HEK293 (cell line): ENCODE measurements at regions not wholly inside any gene's neighbourhood (a gene's known extent, or its start where the extent isn't known, plus 50 kb on each side); places are given as distances from the start of the nearest gene placed in this dataset.

Experiments used
- CTCF ChIA-PET: fragments of 350-600 bp; formaldehyde crosslinking; extraction: SDS; loops from one replicate; lab custom pipeline; 2021; ENCODE audit warnings: antibody characterized with exemption; lab: Yijun Ruan, JAX
- POLR2A ChIA-PET: fragments of 300-600 bp; formaldehyde crosslinking; extraction: SDS; loops from one replicate; lab custom pipeline; 2020; ENCODE audit warnings: antibody characterized with exemption, inconsistent platforms; lab: Yijun Ruan, JAX
- H3K27ac ChIP-seq: fragments of 200-500 bp; sonication (Bioruptor generic); 2 replicates; pipeline ENCODE4 v1.5.1; 2014; ENCODE audit warnings: low read depth, low read length, control low read depth, inconsistent platforms; ENCODE audit errors: extremely low read depth
- H3K36me3 ChIP-seq, 2 experiments: fragments of 200-500 bp in 1 of 2; sonication (Bioruptor generic) in 1 of 2; 1 replicate in 1 of 2; 2 replicates in 1 of 2; pipeline ENCODE4 v1.5.1; 2014 to 2017; ENCODE audit warnings: inconsistent platforms in 2 of 2, low read length in 2 of 2; ENCODE audit not compliant: control insufficient read depth in 2 of 2, insufficient read depth in 1 of 2
- H3K4me1 ChIP-seq: fragments of 200-500 bp; sonication (Bioruptor generic); 2 replicates; pipeline ENCODE4 v1.5.1; 2014; ENCODE audit warnings: mild to moderate bottlenecking, low read length, inconsistent platforms; ENCODE audit not compliant: control insufficient read depth, insufficient read depth
- H3K4me3 ChIP-seq: 2 replicates; pipeline ENCODE4 v1.5.1; 2011; ENCODE audit warnings: low read depth, mild to moderate bottlenecking, control low read depth, low read length, moderate library complexity
- H3K9me3 ChIP-seq: fragments of 200-500 bp; sonication (Bioruptor generic); 2 replicates; pipeline ENCODE4 v1.5.1; 2014; ENCODE audit warnings: low read depth, low read length, inconsistent platforms; ENCODE audit not compliant: control insufficient read depth, insufficient read depth
- GLIS1 ChIP-seq: fragments of 450-650 bp; formaldehyde crosslinking; IDR thresholded peaks from 2 replicates; pipeline ENCODE4 v1.5.1; 2016; ENCODE audit warnings: missing biosample characterization, missing genetic modification characterization
- MYNN ChIP-seq: fragments of 450-650 bp; formaldehyde crosslinking; IDR thresholded peaks from 2 replicates; pipeline ENCODE4 v1.5.1; 2016; ENCODE audit warnings: missing biosample characterization, missing genetic modification characterization, borderline replicate concordance
- REPIN1 ChIP-seq: fragments of 450-650 bp; formaldehyde crosslinking; IDR thresholded peaks from 2 replicates; pipeline ENCODE4 v1.5.1; 2017; ENCODE audit warnings: missing biosample characterization, missing genetic modification characterization, low read depth
- ZNF211 ChIP-seq: fragments of 450-650 bp; formaldehyde crosslinking; IDR thresholded peaks from 2 replicates; pipeline ENCODE4 v1.5.1; 2016; ENCODE audit warnings: low read depth, missing biosample characterization, missing genetic modification characterization
- ZNF24 ChIP-seq: fragments of 450-650 bp; formaldehyde crosslinking; IDR thresholded peaks from 2 replicates; pipeline ENCODE4 v1.5.1; 2016; ENCODE audit warnings: missing biosample characterization, missing genetic modification characterization
- ZNF350 ChIP-seq: fragments of 450-650 bp; formaldehyde crosslinking; IDR thresholded peaks from 2 replicates; pipeline ENCODE4 v1.5.0; 2017; ENCODE audit warnings: missing biosample characterization, mild to moderate bottlenecking, missing genetic modification characterization
- ZNF354C ChIP-seq: fragments of 450-650 bp; formaldehyde crosslinking; IDR thresholded peaks from 2 replicates; pipeline ENCODE4 v1.5.1; 2016; ENCODE audit warnings: missing biosample characterization, missing genetic modification characterization, low read depth, borderline replicate concordance
- ZNF521 ChIP-seq: fragments of 450-650 bp; formaldehyde crosslinking; IDR thresholded peaks from 2 replicates; pipeline ENCODE4 v1.5.1; 2017; ENCODE audit warnings: missing biosample characterization, mild to moderate bottlenecking, missing genetic modification characterization
- ZNF530 ChIP-seq: fragments of 450-650 bp; formaldehyde crosslinking; IDR thresholded peaks from 2 replicates; pipeline ENCODE4 v1.5.1; 2016; ENCODE audit warnings: low read depth, missing biosample characterization, missing genetic modification characterization
- ZNF610 ChIP-seq: fragments of 450-650 bp; formaldehyde crosslinking; IDR thresholded peaks from 2 replicates; pipeline ENCODE4 v1.5.1; 2016; ENCODE audit warnings: missing biosample characterization, missing genetic modification characterization, borderline replicate concordance
- ZNF624 ChIP-seq: fragments of 450-650 bp; formaldehyde crosslinking; IDR thresholded peaks from 2 replicates; pipeline ENCODE4 v1.5.1; 2017; ENCODE audit warnings: missing biosample characterization, missing genetic modification characterization
- ZNF701 ChIP-seq: fragments of 450-650 bp; formaldehyde crosslinking; IDR thresholded peaks from 2 replicates; pipeline ENCODE4 v1.5.1; 2016; ENCODE audit warnings: missing biosample characterization, missing genetic modification characterization
- ZNF830 ChIP-seq: fragments of 450-650 bp; IDR thresholded peaks from 2 replicates; pipeline ENCODE4 v1.5.0; 2018; ENCODE audit warnings: missing biosample characterization, missing genetic modification characterization, low read depth, mild to moderate bottlenecking, moderate library complexity
- ZXDB ChIP-seq: fragments of 450-650 bp; formaldehyde crosslinking; IDR thresholded peaks from 2 replicates; pipeline ENCODE4 v1.5.1; 2016; ENCODE audit warnings: missing biosample characterization, missing genetic modification characterization
- TF ChIP-seq, protein P1 (sequence below): fragments of 450-650 bp; formaldehyde crosslinking; IDR thresholded peaks from 2 replicates; pipeline ENCODE4 v1.5.1; 2016; ENCODE audit warnings: missing biosample characterization, missing genetic modification characterization, borderline replicate concordance
- TF ChIP-seq, protein P2 (sequence below): fragments of 450-650 bp; formaldehyde crosslinking; IDR thresholded peaks from 2 replicates; pipeline ENCODE4 v1.5.1; 2016; ENCODE audit warnings: missing biosample characterization, missing genetic modification characterization

DNA sequence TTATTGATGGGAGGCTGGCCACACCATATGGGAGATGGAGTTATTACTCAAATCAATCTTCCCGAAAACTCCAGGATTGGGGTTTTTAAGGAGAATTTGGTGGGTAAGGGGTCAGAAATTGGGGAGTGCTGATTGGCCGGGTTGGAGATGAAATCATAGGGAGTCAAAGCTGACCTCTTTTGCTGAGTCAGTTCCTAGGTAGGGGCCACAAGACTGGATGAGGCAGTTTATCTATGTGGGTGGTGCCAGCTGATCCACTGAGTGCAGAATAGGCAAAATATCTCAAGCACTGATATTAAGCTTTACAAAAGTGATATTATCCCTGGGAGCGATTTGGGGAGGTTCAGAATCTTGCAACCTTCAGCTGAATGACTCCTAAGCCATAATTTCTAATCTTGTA is 75.7 kb upstream of the CLINT1 start:
- CTCF ChIA-PET, result interaction anchor here (0.7 to 0.8 kb wide), 3 partner anchors 15 to 116 kb away, joined by 3 to 6 read pairs (median 4); no protein-coding TSS in a partner anchor

DNA sequence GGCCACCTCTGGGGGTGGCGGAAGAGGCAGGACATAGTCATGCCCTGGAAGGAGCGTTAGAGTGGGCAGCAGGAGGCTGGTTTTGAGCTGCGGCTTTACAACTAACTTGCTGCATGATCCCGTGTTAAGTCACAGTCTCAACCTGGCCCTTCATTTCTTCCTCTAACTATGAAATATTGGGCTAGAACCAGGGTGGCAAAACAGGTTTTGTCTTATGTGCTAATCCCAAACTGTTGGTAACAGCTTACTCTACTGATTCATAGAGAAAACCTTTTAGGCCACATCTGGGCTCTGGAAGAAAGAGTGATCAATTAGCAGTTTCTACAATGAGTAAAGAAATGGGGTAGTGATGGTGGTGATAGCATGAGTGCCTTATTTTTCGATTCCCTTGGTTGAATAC is 74.1 kb upstream of the CLINT1 start:
- Histone ChIP-seq H3K4me3 (no peak overlapping the region), H3K27ac (no peak overlapping the region), H3K4me1 (no peaks in the 10 kb centered on the region), H3K9me3 (no peaks in the 10 kb centered on the region), H3K36me3 (no peaks in the 10 kb centered on the region)
- TF ChIP-seq ZNF350 (tag by site-specific recombination), result no peak
- TF ChIP-seq ZNF830 (tag by site-specific recombination), result no peak
- no peak for TF ChIP-seq ZNF24
- TF ChIP-seq ZXDB (tag by site-specific recombination), result no peak
- ChIA-PET POLR2A (no interaction called here), CTCF (interaction anchor here (0.7 to 2.1 kb wide), 3 partner anchors 16 to 190 kb away, joined by 3 to 12 read pairs (median 3); partner anchors contain the start of gene LSM11)

More for the DNA sequence above, 75.7 kb upstream of the CLINT1 start:
- POLR2A ChIA-PET, result no interaction called here
- no peaks in the 10 kb centered on the region for H3K36me3 ChIP-seq
- H3K4me1 ChIP-seq, result no peaks in the 10 kb centered on the region
- no peaks in the 10 kb centered on the region for H3K9me3 ChIP-seq
- TF ChIP-seq ZNF610 (tag by site-specific recombination) (no peak), ZNF211 (tag by site-specific recombination) (no peak), ZNF624 (no peak), ZNF354C (tag by site-specific recombination) (no peak), ZNF701 (tag by site-specific recombination) (no peak), REPIN1 (tag by site-specific recombination) (no peak), GLIS1 (tag by site-specific recombination) (no peak), ZNF521 (tag by site-specific recombination) (no peak), MYNN (tag by site-specific recombination) (no peak), ZNF530 (tag by site-specific recombination) (no peak)
- TF ChIP-seq, protein P1, sequence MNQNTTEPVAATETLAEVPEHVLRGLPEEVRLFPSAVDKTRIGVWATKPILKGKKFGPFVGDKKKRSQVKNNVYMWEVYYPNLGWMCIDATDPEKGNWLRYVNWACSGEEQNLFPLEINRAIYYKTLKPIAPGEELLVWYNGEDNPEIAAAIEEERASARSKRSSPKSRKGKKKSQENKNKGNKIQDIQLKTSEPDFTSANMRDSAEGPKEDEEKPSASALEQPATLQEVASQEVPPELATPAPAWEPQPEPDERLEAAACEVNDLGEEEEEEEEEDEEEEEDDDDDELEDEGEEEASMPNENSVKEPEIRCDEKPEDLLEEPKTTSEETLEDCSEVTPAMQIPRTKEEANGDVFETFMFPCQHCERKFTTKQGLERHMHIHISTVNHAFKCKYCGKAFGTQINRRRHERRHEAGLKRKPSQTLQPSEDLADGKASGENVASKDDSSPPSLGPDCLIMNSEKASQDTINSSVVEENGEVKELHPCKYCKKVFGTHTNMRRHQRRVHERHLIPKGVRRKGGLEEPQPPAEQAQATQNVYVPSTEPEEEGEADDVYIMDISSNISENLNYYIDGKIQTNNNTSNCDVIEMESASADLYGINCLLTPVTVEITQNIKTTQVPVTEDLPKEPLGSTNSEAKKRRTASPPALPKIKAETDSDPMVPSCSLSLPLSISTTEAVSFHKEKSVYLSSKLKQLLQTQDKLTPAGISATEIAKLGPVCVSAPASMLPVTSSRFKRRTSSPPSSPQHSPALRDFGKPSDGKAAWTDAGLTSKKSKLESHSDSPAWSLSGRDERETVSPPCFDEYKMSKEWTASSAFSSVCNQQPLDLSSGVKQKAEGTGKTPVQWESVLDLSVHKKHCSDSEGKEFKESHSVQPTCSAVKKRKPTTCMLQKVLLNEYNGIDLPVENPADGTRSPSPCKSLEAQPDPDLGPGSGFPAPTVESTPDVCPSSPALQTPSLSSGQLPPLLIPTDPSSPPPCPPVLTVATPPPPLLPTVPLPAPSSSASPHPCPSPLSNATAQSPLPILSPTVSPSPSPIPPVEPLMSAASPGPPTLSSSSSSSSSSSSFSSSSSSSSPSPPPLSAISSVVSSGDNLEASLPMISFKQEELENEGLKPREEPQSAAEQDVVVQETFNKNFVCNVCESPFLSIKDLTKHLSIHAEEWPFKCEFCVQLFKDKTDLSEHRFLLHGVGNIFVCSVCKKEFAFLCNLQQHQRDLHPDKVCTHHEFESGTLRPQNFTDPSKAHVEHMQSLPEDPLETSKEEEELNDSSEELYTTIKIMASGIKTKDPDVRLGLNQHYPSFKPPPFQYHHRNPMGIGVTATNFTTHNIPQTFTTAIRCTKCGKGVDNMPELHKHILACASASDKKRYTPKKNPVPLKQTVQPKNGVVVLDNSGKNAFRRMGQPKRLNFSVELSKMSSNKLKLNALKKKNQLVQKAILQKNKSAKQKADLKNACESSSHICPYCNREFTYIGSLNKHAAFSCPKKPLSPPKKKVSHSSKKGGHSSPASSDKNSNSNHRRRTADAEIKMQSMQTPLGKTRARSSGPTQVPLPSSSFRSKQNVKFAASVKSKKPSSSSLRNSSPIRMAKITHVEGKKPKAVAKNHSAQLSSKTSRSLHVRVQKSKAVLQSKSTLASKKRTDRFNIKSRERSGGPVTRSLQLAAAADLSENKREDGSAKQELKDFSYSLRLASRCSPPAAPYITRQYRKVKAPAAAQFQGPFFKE, result no peak
- TF ChIP-seq, protein P2, sequence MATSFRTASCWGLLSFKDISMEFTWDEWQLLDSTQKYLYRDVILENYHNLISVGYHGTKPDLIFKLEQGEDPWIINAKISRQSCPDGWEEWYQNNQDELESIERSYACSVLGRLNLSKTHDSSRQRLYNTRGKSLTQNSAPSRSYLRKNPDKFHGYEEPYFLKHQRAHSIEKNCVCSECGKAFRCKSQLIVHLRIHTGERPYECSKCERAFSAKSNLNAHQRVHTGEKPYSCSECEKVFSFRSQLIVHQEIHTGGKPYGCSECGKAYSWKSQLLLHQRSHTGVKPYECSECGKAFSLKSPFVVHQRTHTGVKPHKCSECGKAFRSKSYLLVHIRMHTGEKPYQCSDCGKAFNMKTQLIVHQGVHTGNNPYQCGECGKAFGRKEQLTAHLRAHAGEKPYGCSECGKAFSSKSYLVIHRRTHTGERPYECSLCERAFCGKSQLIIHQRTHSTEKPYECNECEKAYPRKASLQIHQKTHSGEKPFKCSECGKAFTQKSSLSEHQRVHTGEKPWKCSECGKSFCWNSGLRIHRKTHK (tag by site-specific recombination), result no peak
- no peak overlapping the region for H3K27ac ChIP-seq
- no peak overlapping the region for H3K4me3 ChIP-seq
